GM23338 (cell line): ENCODE measurements at regions not wholly inside any gene's neighbourhood (a gene's known extent, or its start where the extent isn't known, plus 50 kb on each side); places are given as distances from the start of the nearest gene placed in this dataset.

Source experiments
- CREB1 ChIP-seq: fragments of 250-450 bp; sonication (Bioruptor Pico); IDR thresholded peaks from 2 replicates; pipeline ENCODE4 v1.5.0; 2020; ENCODE audit warnings: low read depth, mild to moderate bottlenecking, moderate library complexity
- EZH2 ChIP-seq: fragments of 200-600 bp; sonication (generic); IDR thresholded peaks from one replicate; pipeline ENCODE4 v1.8.0; 2017; ENCODE audit warnings: antibody characterized with exemption, mild to moderate bottlenecking, low read depth; ENCODE audit not compliant: unreplicated experiment
- EZH2phosphoT487 ChIP-seq: fragments of 200-600 bp; sonication (generic); IDR thresholded peaks from one replicate; pipeline ENCODE4 v1.8.1; 2018; ENCODE audit warnings: antibody characterized with exemption; ENCODE audit not compliant: unreplicated experiment
- JUNB ChIP-seq: IDR thresholded peaks from one replicate; pipeline ENCODE4 v1.6.1; 2016; ENCODE audit warnings: antibody characterized with exemption; ENCODE audit not compliant: unreplicated experiment
- POLR2AphosphoS5 ChIP-seq: IDR thresholded peaks from 2 replicates; pipeline ENCODE4 v1.6.1; 2016; ENCODE audit warnings: antibody characterized with exemption, low read depth
- STAT1 ChIP-seq: IDR thresholded peaks from one replicate; pipeline ENCODE4 v1.6.1; 2016; ENCODE audit warnings: antibody characterized with exemption; ENCODE audit not compliant: unreplicated experiment
- ZNF331 ChIP-seq: fragments of 250-450 bp; sonication (Bioruptor Pico); IDR thresholded peaks from 2 replicates; pipeline ENCODE4 v1.5.0; 2020; ENCODE audit warnings: low read depth, mild to moderate bottlenecking, moderate library complexity
- TF ChIP-seq, protein P1 (sequence below), 2 experiments: fragments of 200-600 bp in 1 of 2; sonication (generic) in 1 of 2; conservative IDR thresholded peaks; 2 replicates each; pipeline versions ENCODE4 v1.5.1 to v1.6.1; 2016 to 2017; ENCODE audit warnings: antibody characterized with exemption in 2 of 2, low read depth in 2 of 2, mild to moderate bottlenecking in 2 of 2, moderate library complexity in 1 of 2
- TF ChIP-seq, protein P2 (sequence below): IDR thresholded peaks from one replicate; pipeline ENCODE4 v1.6.1; 2018; ENCODE audit warnings: antibody characterized with exemption; ENCODE audit not compliant: unreplicated experiment

- TF ChIP-seq, protein P1, sequence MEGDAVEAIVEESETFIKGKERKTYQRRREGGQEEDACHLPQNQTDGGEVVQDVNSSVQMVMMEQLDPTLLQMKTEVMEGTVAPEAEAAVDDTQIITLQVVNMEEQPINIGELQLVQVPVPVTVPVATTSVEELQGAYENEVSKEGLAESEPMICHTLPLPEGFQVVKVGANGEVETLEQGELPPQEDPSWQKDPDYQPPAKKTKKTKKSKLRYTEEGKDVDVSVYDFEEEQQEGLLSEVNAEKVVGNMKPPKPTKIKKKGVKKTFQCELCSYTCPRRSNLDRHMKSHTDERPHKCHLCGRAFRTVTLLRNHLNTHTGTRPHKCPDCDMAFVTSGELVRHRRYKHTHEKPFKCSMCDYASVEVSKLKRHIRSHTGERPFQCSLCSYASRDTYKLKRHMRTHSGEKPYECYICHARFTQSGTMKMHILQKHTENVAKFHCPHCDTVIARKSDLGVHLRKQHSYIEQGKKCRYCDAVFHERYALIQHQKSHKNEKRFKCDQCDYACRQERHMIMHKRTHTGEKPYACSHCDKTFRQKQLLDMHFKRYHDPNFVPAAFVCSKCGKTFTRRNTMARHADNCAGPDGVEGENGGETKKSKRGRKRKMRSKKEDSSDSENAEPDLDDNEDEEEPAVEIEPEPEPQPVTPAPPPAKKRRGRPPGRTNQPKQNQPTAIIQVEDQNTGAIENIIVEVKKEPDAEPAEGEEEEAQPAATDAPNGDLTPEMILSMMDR (conservative IDR thresholded peaks at IDR 0.05; ENCODE audit: low read depth in 2 of 2), result no peak
- TF ChIP-seq JUNB (no peak), POLR2AphosphoS5 (no peak), STAT1 (no peak), EZH2phosphoT487 (no peak), CREB1 (CRISPR knock-in tag) (no peak), EZH2 (no peak), ZNF331 (CRISPR knock-in tag) (no peak)
- TF ChIP-seq, protein P2, sequence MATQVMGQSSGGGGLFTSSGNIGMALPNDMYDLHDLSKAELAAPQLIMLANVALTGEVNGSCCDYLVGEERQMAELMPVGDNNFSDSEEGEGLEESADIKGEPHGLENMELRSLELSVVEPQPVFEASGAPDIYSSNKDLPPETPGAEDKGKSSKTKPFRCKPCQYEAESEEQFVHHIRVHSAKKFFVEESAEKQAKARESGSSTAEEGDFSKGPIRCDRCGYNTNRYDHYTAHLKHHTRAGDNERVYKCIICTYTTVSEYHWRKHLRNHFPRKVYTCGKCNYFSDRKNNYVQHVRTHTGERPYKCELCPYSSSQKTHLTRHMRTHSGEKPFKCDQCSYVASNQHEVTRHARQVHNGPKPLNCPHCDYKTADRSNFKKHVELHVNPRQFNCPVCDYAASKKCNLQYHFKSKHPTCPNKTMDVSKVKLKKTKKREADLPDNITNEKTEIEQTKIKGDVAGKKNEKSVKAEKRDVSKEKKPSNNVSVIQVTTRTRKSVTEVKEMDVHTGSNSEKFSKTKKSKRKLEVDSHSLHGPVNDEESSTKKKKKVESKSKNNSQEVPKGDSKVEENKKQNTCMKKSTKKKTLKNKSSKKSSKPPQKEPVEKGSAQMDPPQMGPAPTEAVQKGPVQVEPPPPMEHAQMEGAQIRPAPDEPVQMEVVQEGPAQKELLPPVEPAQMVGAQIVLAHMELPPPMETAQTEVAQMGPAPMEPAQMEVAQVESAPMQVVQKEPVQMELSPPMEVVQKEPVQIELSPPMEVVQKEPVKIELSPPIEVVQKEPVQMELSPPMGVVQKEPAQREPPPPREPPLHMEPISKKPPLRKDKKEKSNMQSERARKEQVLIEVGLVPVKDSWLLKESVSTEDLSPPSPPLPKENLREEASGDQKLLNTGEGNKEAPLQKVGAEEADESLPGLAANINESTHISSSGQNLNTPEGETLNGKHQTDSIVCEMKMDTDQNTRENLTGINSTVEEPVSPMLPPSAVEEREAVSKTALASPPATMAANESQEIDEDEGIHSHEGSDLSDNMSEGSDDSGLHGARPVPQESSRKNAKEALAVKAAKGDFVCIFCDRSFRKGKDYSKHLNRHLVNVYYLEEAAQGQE, result no peak
These were observed 328.6 kb upstream of the NR3C2 start for GRCh38 chr4:148770848-148771247.
